ENCODE measurements at regions not wholly inside any gene's neighbourhood (a gene's known extent, or its start where the extent isn't known, plus 50 kb on each side); places are given as distances from the start of the nearest gene placed in this dataset.

- Histone ChIP-seq H3K36me3 (ENCODE audit: control insufficient read depth, insufficient read depth, low read length) (no peaks in the 10 kb centered on the region), H3K9me3 (ENCODE audit: control insufficient read depth, insufficient read depth, low read length) (no peaks in the 10 kb centered on the region), H3K27ac (ENCODE audit: low read length) (no peak overlapping the region), H3K27me3 (ENCODE audit: control insufficient read depth, insufficient read depth, low read length) (no peaks in the 10 kb centered on the region), H3K4me3 (ENCODE audit: low read length) (no peak overlapping the region), H3K4me1 (ENCODE audit: control insufficient read depth, insufficient read depth, low read length) (no peaks in the 10 kb centered on the region)
- no peak for DNase-seq (ENCODE audit: low read depth, low spot score)
- no CpG with 5 or more reads among the region's 1 CpG for WGBS (ENCODE audit: insufficient coverage, insufficient read length)
Measured at GRCh38 chr1:194809665-194810064, 1623.3 kb upstream of the B3GALT2 start.

GRCh38 chr1:194809215-194809614, 1622.8 kb upstream of the B3GALT2 start:
- no CpG with 5 or more reads among the region's 3 CpGs for WGBS (ENCODE audit: insufficient coverage, insufficient read length)
- H3K4me3 ChIP-seq (ENCODE audit: low read length): no peak overlapping the region
- no peaks in the 10 kb centered on the region for H3K4me1 ChIP-seq (ENCODE audit: control insufficient read depth, insufficient read depth, low read length)
- H3K27me3 ChIP-seq (ENCODE audit: control insufficient read depth, insufficient read depth, low read length): no peaks in the 10 kb centered on the region
- H3K9me3 ChIP-seq (ENCODE audit: control insufficient read depth, insufficient read depth, low read length): no peaks in the 10 kb centered on the region
- no peaks in the 10 kb centered on the region for H3K36me3 ChIP-seq (ENCODE audit: control insufficient read depth, insufficient read depth, low read length)
- H3K27ac ChIP-seq (ENCODE audit: low read length): no peak overlapping the region
- no peak for DNase-seq (ENCODE audit: low read depth, low spot score)

DNA sequence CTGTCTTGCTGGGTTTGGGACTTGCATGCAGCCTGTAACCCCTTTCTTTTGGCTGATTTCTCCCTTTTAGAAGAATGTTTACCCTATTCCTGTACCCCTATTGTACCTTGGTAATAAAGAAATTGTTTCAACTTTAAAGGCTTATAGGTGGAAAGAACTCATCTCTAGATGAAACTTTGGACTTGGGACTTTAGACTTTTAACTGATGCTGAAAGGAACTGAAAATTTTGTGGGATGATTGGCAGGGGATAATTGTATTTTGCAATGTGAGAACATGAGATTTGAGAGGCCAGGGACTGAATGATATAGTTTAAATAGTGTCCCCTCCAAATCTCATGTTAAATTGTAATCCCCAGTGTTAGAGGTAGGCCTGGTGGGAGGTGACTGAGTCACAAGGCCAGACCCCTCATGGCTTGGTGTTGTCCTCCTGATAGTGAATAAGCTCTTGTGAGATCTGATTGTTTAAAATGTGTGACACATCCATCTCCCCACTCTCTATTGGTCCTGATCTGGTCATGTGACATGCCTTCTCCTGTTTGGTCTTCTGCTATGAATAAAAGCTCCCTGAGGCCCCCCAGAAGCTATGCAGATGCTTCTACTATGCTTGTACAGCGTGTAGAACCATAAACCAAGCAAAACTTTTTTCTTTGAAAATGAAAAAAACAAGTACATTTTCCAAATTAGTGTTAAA, 1621.3 kb upstream of the B3GALT2 start:
- DNase-seq (ENCODE audit: low read depth, low spot score): no peak
- Histone ChIP-seq H3K36me3 (ENCODE audit: control insufficient read depth, insufficient read depth, low read length) (no peaks in the 10 kb centered on the region), H3K27ac (ENCODE audit: low read length) (no peak overlapping the region), H3K9me3 (ENCODE audit: control insufficient read depth, insufficient read depth, low read length) (no peaks in the 10 kb centered on the region), H3K4me3 (ENCODE audit: low read length) (no peak overlapping the region), H3K27me3 (ENCODE audit: control insufficient read depth, insufficient read depth, low read length) (no peaks in the 10 kb centered on the region), H3K4me1 (ENCODE audit: control insufficient read depth, insufficient read depth, low read length) (no peaks in the 10 kb centered on the region)
- WGBS (ENCODE audit: insufficient coverage, insufficient read length): no CpG with 5 or more reads among the region's 1 CpG

DNA sequence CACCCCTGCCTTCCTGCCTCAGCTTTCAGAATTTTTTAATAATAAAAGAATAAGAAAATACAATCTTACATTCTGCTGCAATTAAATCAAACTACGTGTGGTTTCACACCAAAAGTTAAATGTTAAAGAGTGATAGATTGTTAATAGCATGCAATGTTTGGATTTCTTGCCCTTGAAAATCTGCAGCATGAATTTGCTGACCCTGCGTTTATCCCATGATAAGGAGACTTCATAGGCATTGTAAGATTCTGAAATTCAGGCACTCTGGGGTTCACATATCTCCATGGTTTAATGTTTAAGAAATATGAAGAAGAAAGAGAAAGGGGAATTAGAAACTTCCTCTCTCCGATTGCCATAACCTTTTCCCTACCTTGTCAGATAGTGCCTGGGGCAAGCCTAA, 1616.2 kb upstream of the B3GALT2 start:
- no peak for DNase-seq (ENCODE audit: low read depth, low spot score)
- Histone ChIP-seq H3K36me3 (ENCODE audit: control insufficient read depth, insufficient read depth, low read length) (no peaks in the 10 kb centered on the region), H3K4me1 (ENCODE audit: control insufficient read depth, insufficient read depth, low read length) (no peaks in the 10 kb centered on the region), H3K27me3 (ENCODE audit: control insufficient read depth, insufficient read depth, low read length) (no peaks in the 10 kb centered on the region), H3K27ac (ENCODE audit: low read length) (no peak overlapping the region), H3K9me3 (ENCODE audit: control insufficient read depth, insufficient read depth, low read length) (no peaks in the 10 kb centered on the region), H3K4me3 (ENCODE audit: low read length) (no peak overlapping the region)
- no CpG with 5 or more reads among the region's 3 CpGs for WGBS (ENCODE audit: insufficient coverage, insufficient read length)

DNA sequence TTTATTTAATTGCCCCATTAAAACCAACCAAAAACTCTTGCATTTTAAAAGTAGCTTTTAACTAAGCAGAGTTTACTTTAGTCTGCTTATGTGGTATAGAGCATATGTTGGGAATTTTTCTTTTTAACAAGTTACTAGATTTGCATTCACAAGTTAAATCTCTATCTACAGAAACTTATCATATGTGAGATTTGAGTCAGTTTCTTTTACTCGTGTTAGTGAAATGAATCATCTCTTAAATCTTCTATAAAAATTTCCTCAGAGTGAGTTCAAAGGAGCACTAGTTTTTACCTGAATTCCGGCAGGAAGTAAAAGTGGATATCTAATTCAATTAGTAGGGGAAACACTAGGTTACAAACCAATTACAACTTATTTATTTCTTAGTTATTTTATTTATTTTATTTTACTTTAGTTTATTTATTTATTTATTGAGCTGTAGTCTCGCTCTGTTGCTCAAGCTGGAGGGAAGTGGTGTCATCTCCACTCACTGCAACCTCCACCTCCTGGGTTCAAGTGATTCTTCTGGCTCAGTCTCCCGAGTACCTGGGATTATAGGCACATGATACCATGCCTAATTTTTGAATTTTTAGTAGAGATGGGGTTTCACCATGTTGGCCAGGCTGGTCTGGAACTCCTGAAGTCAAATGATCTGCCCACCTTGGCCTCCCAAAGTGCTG, 1609.6 kb upstream of the B3GALT2 start:
- Histone ChIP-seq H3K27me3 (ENCODE audit: control insufficient read depth, insufficient read depth, low read length) (no peaks in the 10 kb centered on the region), H3K4me1 (ENCODE audit: control insufficient read depth, insufficient read depth, low read length) (no peaks in the 10 kb centered on the region), H3K9me3 (ENCODE audit: control insufficient read depth, insufficient read depth, low read length) (no peaks in the 10 kb centered on the region), H3K27ac (ENCODE audit: low read length) (no peak overlapping the region), H3K4me3 (ENCODE audit: low read length) (no peak overlapping the region), H3K36me3 (ENCODE audit: control insufficient read depth, insufficient read depth, low read length) (no peaks in the 10 kb centered on the region)
- DNase-seq (ENCODE audit: low read depth, low spot score): no peak
- WGBS (ENCODE audit: insufficient coverage, insufficient read length): no CpG with 5 or more reads among the region's 4 CpGs

- Histone ChIP-seq H3K4me3 (ENCODE audit: low read length) (no peak overlapping the region), H3K36me3 (ENCODE audit: control insufficient read depth, insufficient read depth, low read length) (no peaks in the 10 kb centered on the region), H3K27ac (ENCODE audit: low read length) (no peak overlapping the region), H3K27me3 (ENCODE audit: control insufficient read depth, insufficient read depth, low read length) (no peaks in the 10 kb centered on the region), H3K4me1 (ENCODE audit: control insufficient read depth, insufficient read depth, low read length) (no peaks in the 10 kb centered on the region; the same call in 1 of the 2 replicates), H3K9me3 (ENCODE audit: control insufficient read depth, insufficient read depth, low read length) (no peaks in the 10 kb centered on the region)
- no peak for DNase-seq (ENCODE audit: low read depth, low spot score)
- no CpG with 5 or more reads among the region's 3 CpGs for WGBS (ENCODE audit: insufficient coverage, insufficient read length)
Measured at GRCh38 chr1:194787001-194787400, 1600.6 kb upstream of the B3GALT2 start.

- no peaks in the 10 kb centered on the region for H3K9me3 ChIP-seq (ENCODE audit: control insufficient read depth, insufficient read depth, low read length)
- no peaks in the 10 kb centered on the region for H3K27me3 ChIP-seq (ENCODE audit: control insufficient read depth, insufficient read depth, low read length)
- no peak overlapping the region for H3K4me3 ChIP-seq (ENCODE audit: low read length)
- H3K4me1 ChIP-seq (ENCODE audit: control insufficient read depth, insufficient read depth, low read length): no peaks in the 10 kb centered on the region; the same call in 1 of the 2 replicates
- no peak overlapping the region for H3K27ac ChIP-seq (ENCODE audit: low read length)
- H3K36me3 ChIP-seq (ENCODE audit: control insufficient read depth, insufficient read depth, low read length): no peaks in the 10 kb centered on the region
- DNase-seq (ENCODE audit: low read depth, low spot score): no peak
- no CpG with 5 or more reads among the region's 4 CpGs for whole genome bisulfite sequencing (ENCODE audit: insufficient coverage, insufficient read length)
Measured at GRCh38 chr1:194786027-194786426, 1599.6 kb upstream of the B3GALT2 start.

DNA sequence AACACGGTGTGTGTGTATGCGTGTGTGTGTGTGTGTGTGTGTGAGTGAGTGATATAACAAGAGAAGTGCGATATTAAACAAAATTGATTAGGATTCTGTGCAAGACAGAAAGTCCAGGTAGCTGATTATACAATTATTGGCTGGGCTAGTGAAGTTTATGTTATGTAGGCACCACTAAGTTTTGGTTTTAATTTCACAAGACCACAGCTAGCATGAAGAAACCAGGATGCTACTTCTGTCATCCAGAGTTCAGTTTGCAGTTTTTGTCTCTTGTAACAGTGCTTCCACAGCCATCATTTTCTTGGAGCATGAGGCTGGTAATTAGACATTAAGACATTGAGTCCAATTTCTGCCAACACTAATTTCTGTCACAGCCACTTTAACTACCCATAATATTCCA, 1590.2 kb upstream of the B3GALT2 start:
- Histone ChIP-seq H3K4me3 (ENCODE audit: low read length) (no peak overlapping the region), H3K36me3 (ENCODE audit: control insufficient read depth, insufficient read depth, low read length) (no peaks in the 10 kb centered on the region), H3K27ac (ENCODE audit: low read length) (no peak overlapping the region), H3K9me3 (ENCODE audit: control insufficient read depth, insufficient read depth, low read length) (no peaks in the 10 kb centered on the region), H3K27me3 (ENCODE audit: control insufficient read depth, insufficient read depth, low read length) (no peaks in the 10 kb centered on the region), H3K4me1 (ENCODE audit: control insufficient read depth, insufficient read depth, low read length) (0 out of 2 replicates have a peak, but pooled peaks cover 1% of the 10 kb centered on the region)
- DNase-seq (ENCODE audit: low read depth, low spot score): no peak
- no CpG with 5 or more reads among the region's 3 CpGs for WGBS (ENCODE audit: insufficient coverage, insufficient read length)

- H3K27ac ChIP-seq (ENCODE audit: low read length): no peak overlapping the region
- WGBS (ENCODE audit: insufficient coverage, insufficient read length): no CpG with 5 or more reads among the region's 2 CpGs
- H3K36me3 ChIP-seq (ENCODE audit: control insufficient read depth, insufficient read depth, low read length): no peaks in the 10 kb centered on the region
- H3K4me1 ChIP-seq (ENCODE audit: control insufficient read depth, insufficient read depth, low read length): 0 out of 2 replicates have a peak, but pooled peaks cover 1% of the 10 kb centered on the region
- no peak for DNase-seq (ENCODE audit: low read depth, low spot score)
- no peaks in the 10 kb centered on the region for H3K27me3 ChIP-seq (ENCODE audit: control insufficient read depth, insufficient read depth, low read length)
- no peaks in the 10 kb centered on the region for H3K9me3 ChIP-seq (ENCODE audit: control insufficient read depth, insufficient read depth, low read length)
- H3K4me3 ChIP-seq (ENCODE audit: low read length): no peak overlapping the region
Measured at GRCh38 chr1:194774535-194774934, 1588.1 kb upstream of the B3GALT2 start.

DNA sequence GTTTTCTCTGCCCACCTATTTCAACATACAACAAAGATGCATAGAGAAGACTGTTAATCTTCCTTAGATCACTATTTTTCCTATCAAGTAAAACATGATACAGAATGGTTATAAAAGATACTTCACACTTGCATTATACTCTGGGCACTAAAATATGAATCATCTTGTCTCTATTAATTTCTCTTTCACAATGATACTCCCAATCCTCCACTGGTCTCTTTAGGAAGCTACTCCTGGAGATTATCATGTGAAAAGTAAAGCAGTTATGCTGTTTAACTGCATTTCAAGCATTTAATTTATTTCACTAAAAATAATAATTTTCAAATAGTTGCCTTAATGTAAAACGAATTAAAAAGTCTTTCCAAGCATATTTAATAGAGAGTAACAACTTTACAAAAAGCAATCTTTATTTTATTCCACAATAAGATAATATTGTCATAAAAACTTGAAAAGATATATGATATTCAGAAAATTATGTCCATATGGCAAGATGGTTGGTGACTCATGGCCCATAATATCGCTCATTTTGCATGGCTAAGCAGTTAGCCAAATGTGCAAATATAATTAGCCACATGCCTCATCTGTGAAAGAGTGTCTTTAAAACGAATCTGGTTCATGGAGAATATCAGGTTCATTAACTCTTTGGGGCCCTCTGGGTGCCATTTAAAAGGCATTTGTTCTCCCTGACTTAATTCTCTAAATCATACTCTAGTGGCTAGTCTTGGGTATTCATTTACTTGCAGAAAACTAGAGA, 1569.0 kb upstream of the B3GALT2 start:
- no peaks in the 10 kb centered on the region for H3K4me1 ChIP-seq (ENCODE audit: control insufficient read depth, insufficient read depth, low read length)
- no peak for DNase-seq (ENCODE audit: low read depth, low spot score)
- no peaks in the 10 kb centered on the region for H3K36me3 ChIP-seq (ENCODE audit: control insufficient read depth, insufficient read depth, low read length)
- H3K4me3 ChIP-seq (ENCODE audit: low read length): no peak overlapping the region
- no peaks in the 10 kb centered on the region for H3K27me3 ChIP-seq (ENCODE audit: control insufficient read depth, insufficient read depth, low read length)
- H3K9me3 ChIP-seq (ENCODE audit: control insufficient read depth, insufficient read depth, low read length): no peaks in the 10 kb centered on the region
- H3K27ac ChIP-seq (ENCODE audit: low read length): no peak overlapping the region
- WGBS (ENCODE audit: insufficient coverage, insufficient read length): no CpG with 5 or more reads among the region's 3 CpGs

Data from iPS DF 6.9 (cell line).